ENCODE measurements at regions not wholly inside any gene's neighbourhood (a gene's known extent, or its start where the extent isn't known, plus 50 kb on each side); places are given as distances from the start of the nearest gene placed in this dataset.

- TF ChIP-seq CTCF (IDR thresholded peaks at IDR 0.05; ENCODE audit: insufficient read depth, low read length) = no peak
- TF ChIP-seq GABPA (IDR thresholded peaks at IDR 0.05; ENCODE audit: low read depth) = no peak
Measured at GRCh38 chr20:22492497-22492896, 91.9 kb downstream of the FOXA2 start.

Measured in HL-60 (cell line).